A673 (cell line): ENCODE measurements at regions not wholly inside any gene's neighbourhood (a gene's known extent, or its start where the extent isn't known, plus 50 kb on each side); places are given as distances from the start of the nearest gene placed in this dataset.
A peak's percentile ranks its signal among the peaks of the same experiment; 100 is the strongest.

Experiments
- BruUV-seq: library from RNA; stranded (reverse); fragments of 400-500 nt; replicated peaks from 2 replicates; lab custom pipeline; 2021; lab: Mats Ljungman, UMichigan
- CTCF ChIA-PET: fragments of 300-600 bp; sonication (Branson Sonifier 250); formaldehyde crosslinking; loops from one replicate; lab custom pipeline; 2022; ENCODE audit warnings: antibody characterized with exemption; lab: Charles Lee
- POLR2A ChIA-PET: fragments of 300-600 bp; sonication (Branson Sonifier 250); formaldehyde crosslinking; loops from one replicate; lab custom pipeline; 2022; ENCODE audit warnings: antibody characterized with exemption; ENCODE audit not compliant: low non-redundant PET; lab: Charles Lee
- DNase-seq: peaks from one replicate; pipeline ENCODE4 v3.0.0-alpha.2; 2015; ENCODE audit warnings: low spot score
- H3K27ac ChIP-seq: fragments of 200-600 bp; sonication (generic); 2 replicates; pipeline ENCODE4 v1.5.1; 2016; ENCODE audit warnings: mixed run types, low read depth, mild to moderate bottlenecking, mixed read lengths, antibody characterized with exemption, low read length; ENCODE audit not compliant: poor library complexity, severe bottlenecking
- H3K27me3 ChIP-seq: fragments of 200-600 bp; sonication (generic); replicated peaks from 2 replicates; pipeline ENCODE4 v1.6.1; 2017; ENCODE audit warnings: mixed run types, low read depth, mild to moderate bottlenecking, mixed read lengths, antibody characterized with exemption, low read length; ENCODE audit not compliant: insufficient read depth, poor library complexity
- H3K36me3 ChIP-seq: fragments of 200-600 bp; sonication (generic); 2 replicates; pipeline ENCODE4 v1.6.1; 2016; ENCODE audit warnings: mixed run types, mild to moderate bottlenecking, mixed read lengths, antibody characterized with exemption, low read length; ENCODE audit not compliant: insufficient read depth, poor library complexity, severe bottlenecking
- H3K4me1 ChIP-seq: fragments of 200-600 bp; sonication (generic); 2 replicates; pipeline ENCODE4 v1.6.1; 2017; ENCODE audit warnings: mixed run types, mild to moderate bottlenecking, mixed read lengths, antibody characterized with exemption, low read length; ENCODE audit not compliant: insufficient read depth, poor library complexity, severe bottlenecking
- H3K4me3 ChIP-seq: fragments of 200-600 bp; sonication (generic); 2 replicates; pipeline ENCODE4 v1.5.1; 2016; ENCODE audit warnings: low read depth, mixed run types, mild to moderate bottlenecking, mixed read lengths, low read length; ENCODE audit not compliant: poor library complexity, severe bottlenecking
- H3K9me3 ChIP-seq: fragments of 200-600 bp; sonication (generic); 2 replicates; pipeline ENCODE4 v1.6.1; 2016; ENCODE audit warnings: mixed run types, low read depth, mild to moderate bottlenecking, mixed read lengths, antibody characterized with exemption, low read length; ENCODE audit not compliant: poor library complexity, severe bottlenecking
- CTCF ChIP-seq: fragments of 300-800, 200-600 bp; sonication (generic); conservative IDR thresholded peaks from 2 replicates; pipeline ENCODE4 v1.5.1; 2017; ENCODE audit warnings: low read depth, mild to moderate bottlenecking, antibody characterized with exemption, low read length, moderate library complexity, mixed read lengths
- EZH2 ChIP-seq: fragments of 200-600 bp; sonication (generic); IDR thresholded peaks from 2 replicates; pipeline ENCODE4 v1.6.1; 2017; ENCODE audit warnings: borderline replicate concordance, low read depth, mild to moderate bottlenecking, mixed read lengths, antibody characterized with exemption, low read length; ENCODE audit not compliant: poor library complexity, severe bottlenecking
- intact Hi-C: fragments of 100-400 bp; cut with micrococcal nuclease; formaldehyde crosslinking; loops from one replicate; pipeline ENCODE4 v1.10.0; 2022; ENCODE audit not compliant: unreplicated experiment

DNA sequence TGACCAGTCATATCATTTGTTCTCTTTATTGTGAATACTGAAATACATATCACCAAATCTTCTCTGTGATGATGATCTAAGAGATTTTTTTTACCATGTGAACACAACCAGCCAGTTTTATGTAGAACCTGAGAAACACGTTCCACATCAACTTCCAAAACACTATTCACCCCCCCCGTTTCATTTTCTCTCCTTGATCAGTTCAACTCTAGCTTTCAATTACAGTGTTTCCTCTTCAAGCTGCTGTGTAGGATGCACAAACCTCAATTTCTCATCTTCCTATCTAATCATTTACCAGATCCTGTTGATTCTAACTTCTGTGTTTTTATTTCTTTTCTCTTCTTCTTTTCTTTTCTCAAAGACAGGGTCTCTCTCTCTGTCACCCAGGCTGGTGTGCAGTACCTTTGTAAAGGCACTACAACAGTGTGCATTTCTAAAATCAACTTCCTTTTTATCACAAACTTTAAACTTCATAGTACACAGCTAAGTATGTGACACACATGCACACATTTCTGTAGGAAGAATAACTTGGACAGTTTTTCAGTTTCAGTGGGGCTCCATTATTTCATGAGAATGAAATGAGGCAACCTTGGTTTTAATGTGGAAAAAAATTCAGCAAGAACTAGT, 149.9 kb upstream of the FBXO33 start:
- H3K4me3 ChIP-seq: no peak overlapping the region
- H3K9me3 ChIP-seq: no peaks in the 10 kb centered on the region
- no TSS peak for BruUV-seq
- POLR2A ChIA-PET: no interaction called here
- H3K4me1 ChIP-seq: no peaks in the 10 kb centered on the region
- TF ChIP-seq CTCF (no peak), EZH2 (no peak)
- H3K27me3 ChIP-seq: no peaks in the 10 kb centered on the region
- DNase-seq: no peak
- no peak overlapping the region for H3K27ac ChIP-seq
- CTCF ChIA-PET: no interaction called here
- no peaks in the 10 kb centered on the region for H3K36me3 ChIP-seq
- intact Hi-C loops: no loop called here

- Histone ChIP-seq H3K27ac (no peak overlapping the region), H3K36me3 (no peaks in the 10 kb centered on the region), H3K4me3 (no peak overlapping the region), H3K9me3 (no peaks in the 10 kb centered on the region), H3K4me1 (no peaks in the 10 kb centered on the region), H3K27me3 (no peaks in the 10 kb centered on the region)
- DNase-seq: peak; percentile 9
- ChIA-PET POLR2A (no interaction called here), CTCF (no interaction called here)
- intact Hi-C loops: no loop called here
- TF ChIP-seq EZH2: no peak
- TF ChIP-seq CTCF: peak; percentile 49; the same call in 1 of the 2 replicates
- BruUV-seq: no TSS peak
These were observed 149.2 kb upstream of the FBXO33 start for GRCh38 chr14:39581474-39581873.

- POLR2A ChIA-PET: no interaction called here
- no peak for TF ChIP-seq EZH2
- TF ChIP-seq CTCF: no peak
- CTCF ChIA-PET: no interaction called here
- no TSS peak for BruUV-seq
- Histone ChIP-seq H3K36me3 (no peaks in the 10 kb centered on the region), H3K27me3 (no peaks in the 10 kb centered on the region), H3K4me3 (no peak overlapping the region), H3K27ac (no peak overlapping the region), H3K4me1 (no peaks in the 10 kb centered on the region), H3K9me3 (no peaks in the 10 kb centered on the region)
- DNase-seq: no peak
- intact Hi-C loops: no loop called here
These were observed 148.5 kb upstream of the FBXO33 start for GRCh38 chr14:39580696-39581095.
